ENCODE measurements at regions not wholly inside any gene's neighbourhood (a gene's known extent, or its start where the extent isn't known, plus 50 kb on each side); places are given as distances from the start of the nearest gene placed in this dataset.
"Not testable (repeated sequence)": the region's sequence is repeated elsewhere in the genome, so short reads cannot be mapped to it uniquely, and the experiment has no call there.

DNA sequence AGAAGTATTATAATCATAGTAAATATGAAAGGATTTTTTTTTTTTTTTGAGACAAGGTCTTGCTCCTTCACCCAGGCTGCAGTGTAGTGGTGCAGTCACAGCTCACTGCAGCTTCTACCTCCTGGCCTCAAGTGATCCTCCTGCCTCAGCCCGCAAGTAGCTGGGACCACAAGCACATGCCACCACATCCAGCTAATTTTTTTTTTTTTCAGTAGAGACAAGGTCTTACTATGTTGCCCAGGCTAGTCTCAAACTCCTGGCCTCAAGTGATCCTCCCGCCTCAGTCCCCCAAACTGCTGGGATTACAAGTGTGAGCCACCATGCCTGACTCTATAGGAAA lies 86.2 kb upstream of the FOXN2 start:
- DNase-seq = no peak

DNA sequence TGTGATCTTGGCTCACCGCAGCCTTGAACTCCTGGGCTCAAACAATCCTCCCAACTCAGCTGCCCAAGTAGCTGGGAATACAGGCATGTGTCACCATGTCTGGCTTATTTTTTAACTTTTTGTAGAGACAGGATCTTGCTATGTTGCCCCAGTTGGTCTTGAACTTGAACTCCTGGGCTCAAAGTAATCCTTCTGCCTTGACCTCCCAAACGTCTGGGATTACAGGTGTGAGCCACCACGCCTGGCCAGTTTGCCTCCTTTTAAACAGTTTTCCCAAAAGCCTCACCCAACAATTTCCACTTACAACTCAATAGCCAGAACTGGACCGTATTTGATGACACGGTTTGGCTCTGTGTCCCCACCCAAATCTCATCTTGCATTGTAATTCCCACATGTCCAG lies 85.4 kb upstream of the FOXN2 start:
- no peak for DNase-seq

DNA sequence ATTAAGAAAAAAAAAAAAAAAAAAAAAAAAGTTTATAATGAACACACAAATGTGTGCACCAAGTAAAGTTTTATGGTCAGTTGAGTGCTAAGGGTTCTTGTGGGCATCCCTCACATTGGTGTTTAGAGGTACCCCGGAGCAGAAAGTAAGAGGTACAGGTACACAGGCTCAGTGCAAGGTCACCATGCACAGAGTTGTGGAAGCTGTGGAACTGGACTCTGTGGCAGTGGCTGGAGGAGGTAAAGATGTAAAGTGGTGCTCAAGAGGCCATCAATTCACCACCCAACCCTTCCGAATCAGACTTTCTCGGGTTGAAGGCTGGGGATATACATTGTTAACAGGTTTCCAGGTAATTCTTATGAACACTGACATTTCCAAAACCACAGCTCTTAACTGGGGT lies 83.6 kb upstream of the FOXN2 start:
- DNase-seq = no peak

DNA sequence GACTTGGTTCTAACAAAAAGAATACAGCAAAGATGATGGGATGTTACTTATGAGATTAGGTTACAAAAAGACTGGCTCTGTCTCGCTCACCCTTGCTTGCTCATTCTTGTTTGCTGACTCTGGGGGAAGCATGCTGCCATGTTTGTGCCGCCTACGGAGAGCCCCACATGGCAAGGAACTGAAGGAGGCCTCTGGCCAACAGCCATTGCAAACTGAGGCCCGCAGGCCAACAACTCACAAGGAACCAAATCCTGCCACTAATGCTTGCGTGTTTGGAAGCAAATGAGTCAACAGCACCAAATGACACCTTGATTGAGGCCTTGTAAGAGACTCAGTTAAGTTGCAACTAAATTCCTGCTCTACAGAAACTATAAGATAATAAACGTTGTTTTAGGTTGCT lies 82.1 kb upstream of the FOXN2 start:
- no peak for DNase-seq

DNA sequence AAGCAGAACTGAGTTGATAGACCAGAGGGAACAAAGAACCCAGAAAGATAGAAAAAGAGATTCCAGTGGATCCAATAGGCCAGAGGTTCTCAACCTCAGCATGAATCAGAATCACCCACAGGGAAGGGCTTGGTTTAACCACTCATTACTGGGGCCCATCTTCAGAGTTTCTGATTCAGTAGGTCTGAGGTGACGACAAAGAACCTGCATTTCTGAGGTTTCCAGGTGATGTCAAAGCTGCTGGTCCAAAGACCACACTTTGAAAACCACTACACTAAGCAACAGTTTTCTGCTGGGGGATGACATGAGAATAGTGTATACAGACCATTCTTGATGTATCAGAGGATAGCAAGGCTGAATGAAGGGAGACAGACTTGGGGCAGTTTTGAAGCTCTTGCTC lies 81.5 kb upstream of the FOXN2 start:
- DNase-seq = no peak

GRCh38 chr2:48233824-48234223 lies 80.7 kb upstream of the FOXN2 start:
- not testable (repeated sequence) for DNase-seq

DNA sequence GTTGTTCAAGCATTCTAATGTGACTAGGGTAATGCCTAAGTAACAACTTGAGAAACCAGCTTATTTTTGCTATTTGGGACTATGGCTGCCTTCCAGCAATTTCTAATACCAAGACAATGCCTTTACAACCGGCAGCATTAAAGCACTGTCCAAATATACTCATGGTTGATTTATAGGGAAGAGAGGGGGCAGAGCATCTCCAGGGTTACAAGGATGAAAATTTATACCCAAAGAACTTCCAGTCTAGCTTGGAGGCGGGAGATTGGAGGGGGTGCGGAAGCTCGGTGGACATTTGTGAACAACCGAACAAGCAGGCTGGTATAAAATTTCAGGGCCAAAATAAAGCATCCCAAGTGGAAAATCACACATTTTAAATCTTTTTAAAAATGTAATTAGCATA lies 79.4 kb upstream of the FOXN2 start:
- peak; percentile 85 for DNase-seq

DNA sequence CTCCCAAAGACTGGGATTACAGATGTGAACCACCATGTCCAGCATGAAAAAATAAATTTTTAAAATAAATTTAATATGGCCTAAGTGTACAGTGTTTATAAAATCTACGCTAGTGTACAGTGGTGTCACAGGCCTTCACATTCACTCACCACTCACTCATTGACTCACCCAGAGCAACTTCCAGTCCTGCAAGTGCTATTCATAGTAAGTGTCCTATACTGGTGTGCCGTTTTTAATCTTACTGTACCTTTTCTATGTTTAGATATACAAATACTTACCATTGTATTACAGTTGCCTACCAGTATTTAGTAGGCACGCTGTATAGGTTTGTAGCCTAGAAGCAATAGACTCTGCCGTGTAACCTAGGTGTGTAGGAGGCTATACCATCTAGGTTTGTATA lies 76.1 kb upstream of the FOXN2 start:
- no peak for DNase-seq

DNA sequence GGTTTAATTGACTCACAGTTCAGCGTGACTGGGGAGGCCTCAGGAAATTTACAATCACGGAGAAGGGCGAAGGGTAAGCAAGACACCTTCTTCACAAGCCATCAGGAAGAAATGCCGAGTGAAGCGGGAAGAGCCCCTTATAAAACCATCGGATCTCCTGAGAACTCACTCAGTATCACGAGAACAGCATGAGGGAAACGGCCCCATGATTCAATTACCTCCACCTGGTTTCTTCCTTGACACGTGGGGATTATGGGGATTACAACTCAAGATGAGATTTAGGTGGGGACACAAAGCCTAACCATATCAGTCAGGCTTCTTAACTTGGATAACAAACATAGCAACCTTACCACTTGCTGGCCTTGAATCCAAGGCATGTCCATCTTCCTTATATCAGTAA lies 73.6 kb upstream of the FOXN2 start:
- DNase-seq = no peak

GRCh38 chr2:48247206-48247605 lies 67.3 kb upstream of the FOXN2 start:
- no peak for DNase-seq

DNA sequence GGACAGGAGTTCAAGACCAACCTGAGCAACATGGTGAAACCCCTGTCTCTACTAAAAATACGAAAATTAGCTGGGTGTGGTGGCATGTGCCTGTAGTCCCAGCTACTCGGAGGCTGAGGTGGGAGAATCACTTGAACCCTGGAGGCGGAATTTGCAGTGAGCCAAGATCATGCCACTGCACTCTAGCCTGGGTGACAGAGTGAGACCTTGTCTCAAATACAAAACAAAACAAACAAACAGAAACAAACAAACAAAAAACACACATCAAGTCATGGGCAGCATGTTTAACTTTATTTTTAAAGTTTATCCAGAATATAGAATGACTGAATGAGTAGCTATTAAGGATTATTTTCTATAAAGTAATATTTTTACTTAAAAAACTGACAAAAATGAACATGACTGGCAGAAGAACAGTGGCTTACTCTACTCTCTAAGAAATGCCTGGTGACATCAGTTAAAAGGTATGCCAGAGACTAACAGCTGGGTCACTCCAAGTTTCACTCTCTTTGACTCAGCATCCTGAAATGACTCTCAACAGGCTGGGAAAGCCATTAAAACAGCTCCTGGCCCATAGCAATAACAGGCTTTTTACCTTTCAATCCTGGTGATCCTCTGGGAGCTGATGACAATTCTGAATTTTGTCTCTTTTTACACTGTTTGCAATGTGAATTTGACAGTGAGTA lies 66.1 kb upstream of the FOXN2 start:
- DNase-seq = peak; percentile 15

GRCh38 chr2:48249025-48249424 lies 65.5 kb upstream of the FOXN2 start:
- DNase-seq = peak; percentile 43

GRCh38 chr2:48249631-48250473 lies 64.6 kb upstream of the FOXN2 start:
- peak; percentile 42 for DNase-seq

DNA sequence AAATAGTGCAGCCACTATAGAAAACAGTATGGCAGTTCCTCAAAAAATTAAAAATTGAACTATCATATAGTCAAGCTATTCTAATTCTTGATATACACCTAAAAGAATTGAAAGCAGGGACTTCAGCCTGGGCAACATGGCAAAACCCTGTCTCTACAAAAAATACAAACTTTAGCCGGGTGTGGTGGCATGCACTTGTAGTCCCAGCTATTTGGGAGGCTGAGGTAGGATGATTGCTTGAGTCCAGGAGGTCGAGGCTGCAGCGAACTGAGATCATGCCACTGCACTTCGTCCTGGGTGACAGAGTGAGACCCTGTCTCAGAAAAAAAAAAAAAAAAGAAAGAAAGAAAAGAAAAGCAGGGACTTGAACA lies 64.0 kb upstream of the FOXN2 start:
- DNase-seq = no peak

DNA sequence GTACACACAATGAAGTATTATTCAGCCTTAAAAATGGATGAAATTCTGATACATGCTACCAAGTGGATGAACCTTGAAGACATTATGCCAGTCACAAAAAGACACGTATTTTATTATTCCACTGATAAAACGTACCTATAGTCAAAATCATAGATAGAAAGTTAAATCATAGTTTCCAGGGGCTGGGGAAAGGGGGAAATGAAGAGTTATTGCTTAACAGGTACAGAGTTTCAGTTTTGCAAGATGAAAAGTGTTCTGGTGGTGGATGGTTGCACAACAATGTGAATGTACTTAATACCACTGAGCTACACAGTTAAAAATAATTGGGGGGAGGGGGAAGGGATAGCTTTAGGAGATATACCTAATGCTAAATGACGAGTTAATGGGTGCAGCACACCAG lies 63.5 kb upstream of the FOXN2 start:
- no peak for DNase-seq

DNA sequence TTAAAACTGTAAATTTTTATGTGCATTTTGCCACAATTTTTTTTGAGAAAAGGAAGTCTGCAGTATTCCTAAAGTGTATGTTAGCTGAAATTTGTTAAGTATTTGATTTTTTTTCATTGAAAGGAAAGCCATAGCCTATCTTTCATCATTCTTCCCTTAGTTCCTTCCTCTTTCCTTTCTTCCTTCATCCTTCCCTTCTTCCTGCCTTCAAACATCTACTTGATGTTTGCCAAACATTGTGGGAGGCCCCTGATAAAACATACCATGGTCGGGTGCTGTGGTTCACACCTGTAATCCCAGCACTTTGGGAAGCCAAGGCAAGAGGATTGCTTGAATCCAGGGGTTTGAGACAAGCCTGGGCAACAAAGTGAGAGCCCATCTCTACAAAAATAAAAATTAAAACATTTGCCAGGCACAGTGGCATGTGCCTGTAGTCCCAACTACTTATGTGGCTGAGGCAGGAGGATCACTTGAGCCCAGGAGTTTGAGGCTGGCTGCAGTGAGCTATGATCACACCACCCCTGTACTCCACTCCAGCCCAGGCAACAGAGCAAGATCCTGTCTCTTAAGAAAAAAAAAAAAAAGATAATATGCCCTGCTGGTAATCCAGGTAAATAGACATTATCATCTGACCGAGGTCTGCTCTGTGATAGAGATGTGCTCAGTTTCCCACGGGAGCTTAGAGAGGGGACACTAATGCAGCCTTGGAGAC lies 62.9 kb upstream of the FOXN2 start:
- DNase-seq = no peak

DNA sequence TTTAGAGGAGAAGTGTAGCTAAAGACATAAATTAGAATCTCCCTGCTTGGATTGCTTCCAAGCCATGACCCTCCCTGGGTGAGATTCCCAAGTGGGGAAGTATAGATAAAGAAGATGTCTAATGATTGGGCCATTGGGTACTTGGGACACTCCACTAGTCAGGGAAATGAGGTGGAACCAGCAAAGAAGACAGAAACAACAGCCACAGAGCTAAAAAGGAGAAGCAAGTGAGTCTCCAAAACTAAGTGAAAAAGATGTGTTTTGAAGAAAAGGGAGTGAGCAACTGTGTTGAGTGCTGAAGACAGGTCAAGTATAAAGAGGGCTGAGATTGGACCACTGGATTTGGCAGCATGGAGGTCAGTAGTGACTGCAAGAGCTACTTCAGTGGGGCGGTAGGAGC lies 61.2 kb upstream of the FOXN2 start:
- DNase-seq = no peak

GRCh38 chr2:48254839-48255238 lies 59.6 kb upstream of the FOXN2 start:
- DNase-seq = no peak

GRCh38 chr2:48257456-48257855 lies 57.0 kb upstream of the FOXN2 start:
- DNase-seq = no peak

DNA sequence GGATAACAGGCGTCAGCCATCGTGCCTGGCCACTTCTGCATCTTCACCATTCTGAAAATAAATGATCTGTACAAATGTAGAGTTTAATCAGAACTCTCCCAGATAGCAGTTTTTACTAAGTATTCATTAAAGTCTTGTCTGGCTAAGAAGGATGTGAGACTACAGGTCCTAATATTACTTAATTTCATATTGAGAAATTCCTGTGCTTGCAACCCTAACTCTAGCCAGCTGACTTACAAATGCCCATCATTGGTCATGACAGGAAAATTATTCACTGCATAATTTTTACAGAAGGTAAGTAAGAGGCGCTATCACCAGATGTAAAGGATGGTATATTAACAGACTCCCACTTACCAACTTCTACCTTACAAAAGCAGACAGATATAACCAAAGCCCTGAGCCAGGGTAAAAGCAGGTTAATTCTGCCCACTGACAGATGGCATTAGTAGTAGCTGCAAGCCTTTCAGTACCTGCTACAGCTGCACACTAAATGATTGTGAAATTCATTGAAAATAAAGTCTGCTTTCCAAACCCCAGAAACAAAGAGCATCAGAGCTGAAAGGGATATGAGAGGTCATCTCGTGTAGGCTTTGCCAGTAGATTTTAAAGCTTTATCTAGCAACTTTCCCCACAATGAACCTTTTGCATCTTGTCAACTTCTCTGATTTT lies 55.9 kb upstream of the FOXN2 start:
- no peak for DNase-seq

DNA sequence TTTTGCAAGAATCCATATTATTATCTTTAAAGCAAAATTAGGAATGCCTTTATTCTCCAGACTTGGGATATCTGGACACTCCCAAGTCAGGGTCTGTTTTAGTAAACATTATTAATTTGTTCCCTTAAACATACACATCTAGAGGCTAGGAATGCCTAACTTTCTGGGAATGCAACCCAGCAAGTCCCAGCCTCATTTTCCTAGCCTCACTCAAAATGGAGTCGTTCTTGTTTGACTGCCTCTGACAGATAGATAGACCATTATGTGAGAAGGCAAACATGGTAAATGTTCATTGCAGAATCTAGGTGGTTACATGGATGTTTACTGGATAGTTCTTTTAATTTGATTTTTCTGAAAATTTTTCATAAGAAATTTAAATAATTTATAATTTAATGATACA lies 54.7 kb upstream of the FOXN2 start:
- no peak for DNase-seq

DNA sequence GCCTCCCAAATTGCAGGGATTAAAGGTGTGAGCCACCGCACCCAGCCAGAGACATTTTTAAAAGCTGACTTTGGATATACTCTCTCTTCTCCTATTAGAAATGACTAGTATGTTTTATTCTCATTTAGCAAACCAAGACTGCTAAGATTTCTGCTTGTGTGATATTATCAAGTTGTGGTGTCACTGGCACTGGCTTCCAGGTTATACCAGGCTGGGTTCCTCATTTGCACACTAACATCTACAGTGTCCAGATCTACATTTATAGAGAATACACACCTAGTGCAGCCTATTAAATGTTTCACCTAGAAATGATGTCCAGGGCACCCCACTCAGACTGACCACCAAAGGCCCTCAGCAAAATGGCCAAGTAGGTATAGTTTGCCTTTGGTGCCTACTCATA lies 49.9 kb upstream of the FOXN2 start:
- DNase-seq = no peak
